ENCODE measurements at regions not wholly inside any gene's neighbourhood (a gene's known extent, or its start where the extent isn't known, plus 50 kb on each side); places are given as distances from the start of the nearest gene placed in this dataset.

DNA sequence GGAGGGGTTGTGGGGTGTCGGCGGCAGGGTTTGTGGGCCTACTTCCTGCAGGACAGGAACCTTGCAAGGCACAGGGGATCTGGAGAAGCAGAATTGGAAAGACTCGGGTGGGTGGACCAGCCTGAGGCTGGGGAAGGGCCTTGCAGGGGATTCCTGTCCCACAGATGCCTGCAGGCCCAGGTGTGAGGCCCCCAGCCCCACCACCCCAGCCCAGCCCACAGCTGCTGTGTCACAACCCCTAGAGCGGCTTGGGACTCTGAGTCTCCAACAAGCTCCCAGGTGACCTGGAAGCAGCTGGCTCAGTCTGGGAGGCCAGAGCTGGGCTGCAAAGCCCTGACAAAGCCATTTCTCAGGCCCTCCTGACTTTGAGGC, 93.1 kb downstream of the ZFP36L2 start:
- TF ChIP-seq, protein P1, sequence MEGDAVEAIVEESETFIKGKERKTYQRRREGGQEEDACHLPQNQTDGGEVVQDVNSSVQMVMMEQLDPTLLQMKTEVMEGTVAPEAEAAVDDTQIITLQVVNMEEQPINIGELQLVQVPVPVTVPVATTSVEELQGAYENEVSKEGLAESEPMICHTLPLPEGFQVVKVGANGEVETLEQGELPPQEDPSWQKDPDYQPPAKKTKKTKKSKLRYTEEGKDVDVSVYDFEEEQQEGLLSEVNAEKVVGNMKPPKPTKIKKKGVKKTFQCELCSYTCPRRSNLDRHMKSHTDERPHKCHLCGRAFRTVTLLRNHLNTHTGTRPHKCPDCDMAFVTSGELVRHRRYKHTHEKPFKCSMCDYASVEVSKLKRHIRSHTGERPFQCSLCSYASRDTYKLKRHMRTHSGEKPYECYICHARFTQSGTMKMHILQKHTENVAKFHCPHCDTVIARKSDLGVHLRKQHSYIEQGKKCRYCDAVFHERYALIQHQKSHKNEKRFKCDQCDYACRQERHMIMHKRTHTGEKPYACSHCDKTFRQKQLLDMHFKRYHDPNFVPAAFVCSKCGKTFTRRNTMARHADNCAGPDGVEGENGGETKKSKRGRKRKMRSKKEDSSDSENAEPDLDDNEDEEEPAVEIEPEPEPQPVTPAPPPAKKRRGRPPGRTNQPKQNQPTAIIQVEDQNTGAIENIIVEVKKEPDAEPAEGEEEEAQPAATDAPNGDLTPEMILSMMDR (IDR thresholded peaks at IDR 0.05) = no peak
- no peak for TF ChIP-seq POLR2A (IDR thresholded peaks at IDR 0.05)

Measured in tibial nerve (tissue), 3 donors.